ENCODE measurements at regions not wholly inside any gene's neighbourhood (a gene's known extent, or its start where the extent isn't known, plus 50 kb on each side); places are given as distances from the start of the nearest gene placed in this dataset.
"Not testable (repeated sequence)": the region's sequence is repeated elsewhere in the genome, so short reads cannot be mapped to it uniquely, and the experiment has no call there.

GRCh38 chr7:140262242-140262903 lies 85.6 kb upstream of the KDM7A start:
- POLR2A ChIA-PET, result no interaction called here
- DNase-seq (ENCODE audit: low read depth, low spot score), result no peak
- peaks cover 24% of the 10 kb centered on the region for H3K27me3 ChIP-seq (ENCODE audit: control insufficient read depth, insufficient read depth, low read length)
- no peak overlapping the region for H3K4me3 ChIP-seq (ENCODE audit: low read depth, low read length)
- TF ChIP-seq CTCF (IDR thresholded peaks at IDR 0.05; ENCODE audit: low read depth, low read length), result no peak
- CTCF ChIA-PET, result no interaction called here
- no peak overlapping the region for H3K27ac ChIP-seq (ENCODE audit: low read depth, low read length)
- H3K9me3 ChIP-seq (ENCODE audit: control insufficient read depth, insufficient read depth, low read length), result no peaks in the 10 kb centered on the region

GRCh38 chr7:140261522-140261921 lies 84.7 kb upstream of the KDM7A start:
- TF ChIP-seq CTCF (IDR thresholded peaks at IDR 0.05; ENCODE audit: low read depth, low read length), result no peak
- DNase-seq (ENCODE audit: low read depth, low spot score), result no peak
- Histone ChIP-seq H3K27ac (ENCODE audit: low read depth, low read length) (no peak overlapping the region), H3K9me3 (ENCODE audit: control insufficient read depth, insufficient read depth, low read length) (no peaks in the 10 kb centered on the region), H3K4me3 (ENCODE audit: low read depth, low read length) (no peak overlapping the region), H3K27me3 (ENCODE audit: control insufficient read depth, insufficient read depth, low read length) (peaks cover 24% of the 10 kb centered on the region)
- POLR2A ChIA-PET, result no interaction called here
- CTCF ChIA-PET, result no interaction called here

GRCh38 chr7:140261105-140261486 lies 84.3 kb upstream of the KDM7A start:
- Histone ChIP-seq H3K4me3 (ENCODE audit: low read depth, low read length) (no peak overlapping the region), H3K27me3 (ENCODE audit: control insufficient read depth, insufficient read depth, low read length) (peaks cover 24% of the 10 kb centered on the region), H3K27ac (ENCODE audit: low read depth, low read length) (no peak overlapping the region), H3K9me3 (ENCODE audit: control insufficient read depth, insufficient read depth, low read length) (no peaks in the 10 kb centered on the region)
- no peak for DNase-seq (ENCODE audit: low read depth, low spot score)
- ChIA-PET POLR2A (no interaction called here), CTCF (no interaction called here)
- no peak for TF ChIP-seq CTCF (IDR thresholded peaks at IDR 0.05; ENCODE audit: low read depth, low read length)

- ChIA-PET CTCF (no interaction called here), POLR2A (no interaction called here)
- no peak for DNase-seq (ENCODE audit: low read depth, low spot score)
- Histone ChIP-seq H3K27ac (ENCODE audit: low read depth, low read length) (no peak overlapping the region), H3K4me3 (ENCODE audit: low read depth, low read length) (no peak overlapping the region), H3K27me3 (ENCODE audit: control insufficient read depth, insufficient read depth, low read length) (peaks cover 24% of the 10 kb centered on the region), H3K9me3 (ENCODE audit: control insufficient read depth, insufficient read depth, low read length) (no peaks in the 10 kb centered on the region)
- no peak for TF ChIP-seq CTCF (IDR thresholded peaks at IDR 0.05; ENCODE audit: low read depth, low read length)
These were observed 83.7 kb upstream of the KDM7A start for GRCh38 chr7:140260352-140261104.

GRCh38 chr7:140257278-140257677 lies 80.5 kb upstream of the KDM7A start:
- peaks cover 17% of the 10 kb centered on the region for H3K27me3 ChIP-seq (ENCODE audit: control insufficient read depth, insufficient read depth, low read length)
- H3K4me3 ChIP-seq (ENCODE audit: low read depth, low read length); CTCF ChIA-PET; H3K27ac ChIP-seq (ENCODE audit: low read depth, low read length); H3K9me3 ChIP-seq (ENCODE audit: control insufficient read depth, insufficient read depth, low read length); DNase-seq (ENCODE audit: low read depth, low spot score); POLR2A ChIA-PET: not testable (repeated sequence)

GRCh38 chr7:140254976-140255375 lies 78.2 kb upstream of the KDM7A start:
- H3K27me3 ChIP-seq (ENCODE audit: control insufficient read depth, insufficient read depth, low read length); DNase-seq (ENCODE audit: low read depth, low spot score); H3K27ac ChIP-seq (ENCODE audit: low read depth, low read length); POLR2A ChIA-PET; H3K9me3 ChIP-seq (ENCODE audit: control insufficient read depth, insufficient read depth, low read length); CTCF ChIA-PET; H3K4me3 ChIP-seq (ENCODE audit: low read depth, low read length): not testable (repeated sequence)
